ENCODE measurements at regions not wholly inside any gene's neighbourhood (a gene's known extent, or its start where the extent isn't known, plus 50 kb on each side); places are given as distances from the start of the nearest gene placed in this dataset.

- Mint-ChIP-seq H3K36me3 (no peaks in the 10 kb centered on the region), H3K9me3 (peaks cover 11 to 13% of the 10 kb centered on the region in 2 donors), H3K27me3 (ENCODE audit: low read depth in 2 of 2) (no peaks in the 10 kb centered on the region), H3K4me1 (no peaks in the 10 kb centered on the region), H3K4me3 (no peak overlapping the region), H3K27ac (no peak overlapping the region)
- Histone ChIP-seq H3K4me3 (ENCODE audit: low read length) (no peak overlapping the region), H3K9me3 (ENCODE audit: control insufficient read depth, insufficient read depth, low read length) (no peaks in the 10 kb centered on the region), H3K4me1 (ENCODE audit: control insufficient read depth, insufficient read depth, low read length) (no peaks in the 10 kb centered on the region), H3K36me3 (ENCODE audit: control insufficient read depth, insufficient read depth, low read length) (no peaks in the 10 kb centered on the region), H3K27ac (ENCODE audit: low read length) (no peak overlapping the region), H3K27me3 (ENCODE audit: control insufficient read depth, insufficient read depth, low read length) (no peaks in the 10 kb centered on the region)
- WGBS (ENCODE audit: insufficient coverage) = 100% methylated on average over 1 of the region's 1 CpG
- no peak for ATAC-seq
- TF ChIP-seq CTCF (IDR thresholded peaks at IDR 0.05) = no peak
- intact Hi-C loops (cut with micrococcal nuclease) = no loop called here
- no peak for DNase-seq
Observed at GRCh38 chr5:117671551-117671950, 1096.9 kb upstream of the SEMA6A start.

GRCh38 chr5:117667105-117667504 is 1092.5 kb upstream of the SEMA6A start:
- WGBS (ENCODE audit: insufficient coverage) = 79% methylated on average over 2 of the region's 3 CpGs
- no peaks in the 10 kb centered on the region for H3K4me1 ChIP-seq (ENCODE audit: control insufficient read depth, insufficient read depth, low read length)

GRCh38 chr5:117665121-117665520 is 1090.5 kb upstream of the SEMA6A start:
- Histone ChIP-seq H3K4me1 (ENCODE audit: control insufficient read depth, insufficient read depth, low read length) (no peaks in the 10 kb centered on the region), H3K4me3 (ENCODE audit: low read length) (no peak overlapping the region), H3K36me3 (ENCODE audit: control insufficient read depth, insufficient read depth, low read length) (no peaks in the 10 kb centered on the region), H3K9me3 (ENCODE audit: control insufficient read depth, insufficient read depth, low read length) (no peaks in the 10 kb centered on the region), H3K27me3 (ENCODE audit: control insufficient read depth, insufficient read depth, low read length) (no peaks in the 10 kb centered on the region), H3K27ac (ENCODE audit: low read length) (no peak overlapping the region)
- ATAC-seq = no peak
- Mint-ChIP-seq H3K9me3 (peaks cover 5 to 14% of the 10 kb centered on the region in 2 donors), H3K27me3 (ENCODE audit: low read depth in 2 of 2) (no peaks in the 10 kb centered on the region), H3K27ac (no peak overlapping the region), H3K36me3 (peaks cover 6% of the 10 kb centered on the region), H3K4me3 (no peak overlapping the region), H3K4me1 (no peaks in the 10 kb centered on the region)
- WGBS (ENCODE audit: insufficient coverage) = 55% methylated on average over 1 of the region's 1 CpG
- DNase-seq = no peak
- intact Hi-C loops (cut with micrococcal nuclease) = no loop called here
- no peak for TF ChIP-seq CTCF (IDR thresholded peaks at IDR 0.05)

More at GRCh38 chr5:117667105-117667504, 1092.5 kb upstream of the SEMA6A start:
- Histone ChIP-seq H3K27ac (ENCODE audit: low read length) (no peak overlapping the region), H3K27me3 (ENCODE audit: control insufficient read depth, insufficient read depth, low read length) (no peaks in the 10 kb centered on the region), H3K4me3 (ENCODE audit: low read length) (no peak overlapping the region), H3K9me3 (ENCODE audit: control insufficient read depth, insufficient read depth, low read length) (no peaks in the 10 kb centered on the region), H3K36me3 (ENCODE audit: control insufficient read depth, insufficient read depth, low read length) (no peaks in the 10 kb centered on the region)
- DNase-seq = no peak
- H3K27ac Mint-ChIP-seq = no peak overlapping the region
- ATAC-seq = no peak
- no peaks in the 10 kb centered on the region for H3K4me1 Mint-ChIP-seq
- peaks cover 5 to 20% of the 10 kb centered on the region in 2 donors for H3K9me3 Mint-ChIP-seq
- H3K4me3 Mint-ChIP-seq = no peak overlapping the region
- intact Hi-C loops (cut with micrococcal nuclease) = no loop called here
- no peak for TF ChIP-seq CTCF (IDR thresholded peaks at IDR 0.05)
- no peaks in the 10 kb centered on the region for H3K27me3 Mint-ChIP-seq (ENCODE audit: low read depth in 2 of 2)
- peaks cover 5% of the 10 kb centered on the region for H3K36me3 Mint-ChIP-seq

- no peaks in the 10 kb centered on the region for H3K4me1 Mint-ChIP-seq
- no peaks in the 10 kb centered on the region for H3K27me3 ChIP-seq (ENCODE audit: control insufficient read depth, insufficient read depth, low read length)
- H3K4me3 Mint-ChIP-seq = no peak overlapping the region
- H3K27me3 Mint-ChIP-seq (ENCODE audit: low read depth in 2 of 2) = no peaks in the 10 kb centered on the region
- H3K36me3 Mint-ChIP-seq = peaks cover 15% of the 10 kb centered on the region
- H3K4me3 ChIP-seq (ENCODE audit: low read length) = no peak overlapping the region
- H3K4me1 ChIP-seq (ENCODE audit: control insufficient read depth, insufficient read depth, low read length) = no peaks in the 10 kb centered on the region
- no peak overlapping the region for H3K27ac ChIP-seq (ENCODE audit: low read length)
- no peaks in the 10 kb centered on the region for H3K36me3 ChIP-seq (ENCODE audit: control insufficient read depth, insufficient read depth, low read length)
- no peak for TF ChIP-seq CTCF (IDR thresholded peaks at IDR 0.05)
- peaks cover 16 to 26% of the 10 kb centered on the region in 2 donors for H3K9me3 Mint-ChIP-seq
- ATAC-seq = no peak
- H3K27ac Mint-ChIP-seq = no peak overlapping the region
- no peaks in the 10 kb centered on the region for H3K9me3 ChIP-seq (ENCODE audit: control insufficient read depth, insufficient read depth, low read length)
- intact Hi-C loops (cut with micrococcal nuclease) = no loop called here
- WGBS (ENCODE audit: insufficient coverage) = 92% methylated on average over 2 of the region's 2 CpGs
- DNase-seq = no peak
Observed at GRCh38 chr5:117662361-117662760, 1087.7 kb upstream of the SEMA6A start.
